GM12865 (cell line): ENCODE measurements at regions not wholly inside any gene's neighbourhood (a gene's known extent, or its start where the extent isn't known, plus 50 kb on each side); places are given as distances from the start of the nearest gene placed in this dataset.

Experiments used
- DNase-seq: peaks from one replicate; pipeline ENCODE4 v3.0.0; 2010; ENCODE audit warnings: low read depth
- H3K4me3 ChIP-seq: 2 replicates; pipeline ENCODE4 v1.5.1; 2011; ENCODE audit warnings: mild to moderate bottlenecking, low read depth, low read length, control low read depth
- TF ChIP-seq, protein P1 (sequence below): IDR thresholded peaks from 2 replicates; pipeline ENCODE4 v1.5.1; 2011; ENCODE audit warnings: low read length, control low read depth, low read depth, inconsistent platforms; ENCODE audit not compliant: insufficient read depth; ENCODE audit errors: missing control alignments

DNA sequence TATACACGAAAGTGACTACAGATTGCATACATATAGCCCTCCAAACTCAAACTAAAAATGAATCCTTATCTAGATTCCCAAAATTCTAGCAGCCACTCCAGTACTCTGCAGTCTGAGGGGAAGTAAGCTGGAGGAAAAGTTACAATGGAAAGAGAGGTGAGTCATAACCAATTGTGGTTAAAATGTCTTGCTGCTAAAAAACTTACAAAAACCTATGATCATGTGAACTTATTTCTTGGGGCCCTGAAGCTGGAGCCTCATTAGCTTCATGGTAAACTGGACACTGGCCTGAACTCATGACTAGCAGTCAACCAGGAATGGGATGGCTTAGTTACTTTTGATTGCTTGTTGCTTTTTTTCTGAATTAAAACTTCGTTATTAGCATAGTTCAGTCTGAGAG lies 175.9 kb downstream of the SLC4A3 start:
- DNase-seq, result no peak
- TF ChIP-seq, protein P1, sequence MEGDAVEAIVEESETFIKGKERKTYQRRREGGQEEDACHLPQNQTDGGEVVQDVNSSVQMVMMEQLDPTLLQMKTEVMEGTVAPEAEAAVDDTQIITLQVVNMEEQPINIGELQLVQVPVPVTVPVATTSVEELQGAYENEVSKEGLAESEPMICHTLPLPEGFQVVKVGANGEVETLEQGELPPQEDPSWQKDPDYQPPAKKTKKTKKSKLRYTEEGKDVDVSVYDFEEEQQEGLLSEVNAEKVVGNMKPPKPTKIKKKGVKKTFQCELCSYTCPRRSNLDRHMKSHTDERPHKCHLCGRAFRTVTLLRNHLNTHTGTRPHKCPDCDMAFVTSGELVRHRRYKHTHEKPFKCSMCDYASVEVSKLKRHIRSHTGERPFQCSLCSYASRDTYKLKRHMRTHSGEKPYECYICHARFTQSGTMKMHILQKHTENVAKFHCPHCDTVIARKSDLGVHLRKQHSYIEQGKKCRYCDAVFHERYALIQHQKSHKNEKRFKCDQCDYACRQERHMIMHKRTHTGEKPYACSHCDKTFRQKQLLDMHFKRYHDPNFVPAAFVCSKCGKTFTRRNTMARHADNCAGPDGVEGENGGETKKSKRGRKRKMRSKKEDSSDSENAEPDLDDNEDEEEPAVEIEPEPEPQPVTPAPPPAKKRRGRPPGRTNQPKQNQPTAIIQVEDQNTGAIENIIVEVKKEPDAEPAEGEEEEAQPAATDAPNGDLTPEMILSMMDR, result no peak
- H3K4me3 ChIP-seq, result no peak overlapping the region

GRCh38 chr2:219810895-219811294 lies 183.5 kb downstream of the SLC4A3 start:
- TF ChIP-seq, protein P1, result no peak
- H3K4me3 ChIP-seq, result no peak overlapping the region
- no peak for DNase-seq

DNA sequence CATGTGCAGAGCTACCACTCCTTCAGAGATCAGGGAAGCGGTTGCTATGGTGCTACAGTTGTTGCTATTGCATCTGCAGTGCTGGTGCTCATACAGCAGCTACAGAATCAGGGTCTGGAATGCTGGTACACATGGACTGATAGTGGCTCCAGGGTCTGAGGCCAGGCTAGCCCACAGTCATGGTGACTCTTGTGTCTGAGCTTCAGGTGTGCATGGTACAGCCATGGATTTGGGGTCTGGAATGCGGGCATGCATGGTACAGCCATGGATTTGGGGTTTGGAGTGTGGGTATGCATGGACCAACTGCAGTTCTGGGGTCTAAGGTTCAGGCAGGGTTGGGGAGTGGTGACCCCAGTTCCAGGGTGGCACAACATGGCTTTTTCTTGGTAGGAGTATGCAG lies 185.2 kb downstream of the SLC4A3 start:
- TF ChIP-seq, protein P1, result no peak
- no peak overlapping the region for H3K4me3 ChIP-seq
- DNase-seq, result no peak

DNA sequence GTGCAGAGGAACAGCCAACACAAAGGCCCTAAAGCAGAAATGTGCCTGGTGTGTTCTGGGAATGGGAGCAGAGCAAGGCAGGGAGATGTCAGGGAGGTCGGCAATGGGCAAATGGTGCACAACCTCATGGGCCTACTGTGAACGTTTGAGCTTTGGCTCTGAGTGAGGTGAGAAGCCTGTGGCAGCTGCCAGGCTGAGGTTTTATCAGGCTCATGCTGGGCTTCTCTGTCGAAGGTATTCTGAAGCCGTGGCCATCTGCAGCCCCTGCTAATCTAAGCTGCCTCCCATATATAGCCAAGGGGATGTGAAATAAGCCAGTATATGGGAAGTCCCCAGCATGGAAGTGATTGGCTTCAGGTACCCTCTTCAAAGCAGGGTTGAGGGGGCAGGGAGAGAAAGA lies 193.3 kb downstream of the SLC4A3 start:
- no peak overlapping the region for H3K4me3 ChIP-seq
- no peak for DNase-seq
- TF ChIP-seq, protein P1, result no peak

- DNase-seq, result no peak
- TF ChIP-seq, protein P1, result no peak
- H3K4me3 ChIP-seq, result no peak overlapping the region
These were observed 196.1 kb downstream of the SLC4A3 start for GRCh38 chr2:219823574-219823973.

DNA sequence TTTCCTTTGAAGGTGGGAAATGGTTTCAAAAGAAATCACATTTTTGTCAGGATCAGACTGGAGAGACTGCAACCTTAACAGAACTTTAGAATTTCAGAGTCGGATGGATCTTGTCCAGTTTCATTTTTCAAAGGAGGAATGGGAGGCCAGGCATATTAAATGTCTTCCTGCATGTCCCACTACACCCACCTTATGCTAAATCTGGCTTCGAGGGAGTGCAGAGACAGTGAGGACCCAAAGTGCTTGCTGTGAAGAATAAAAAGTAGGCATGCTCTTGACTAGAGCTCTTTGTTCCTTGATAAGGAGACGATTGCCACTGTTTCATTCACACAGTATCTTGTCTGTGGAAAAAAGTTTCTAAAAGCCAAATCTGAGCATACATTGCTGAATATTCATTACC lies 197.6 kb downstream of the SLC4A3 start:
- H3K4me3 ChIP-seq, result no peak overlapping the region
- TF ChIP-seq, protein P1, result no peak
- DNase-seq, result no peak

DNA sequence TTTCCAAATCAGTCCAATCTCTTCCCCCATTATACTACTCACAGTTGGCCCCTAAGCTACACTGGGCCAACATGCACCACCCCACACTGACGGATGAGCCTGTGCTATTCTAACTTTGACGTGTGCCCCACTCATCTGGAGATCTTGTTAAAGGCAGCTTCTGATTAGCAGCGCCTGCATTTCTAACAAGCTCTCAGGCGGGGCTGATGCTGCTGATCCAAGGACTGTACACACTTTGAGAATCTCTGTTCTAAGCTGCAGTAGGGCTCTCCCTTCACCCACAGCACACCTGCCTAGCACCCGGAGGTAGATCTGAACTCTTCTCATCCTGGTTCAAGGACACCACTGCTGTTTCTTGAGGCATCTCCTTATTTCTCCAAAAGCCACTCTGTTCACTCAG lies 200.7 kb downstream of the SLC4A3 start:
- TF ChIP-seq, protein P1, result no peak
- DNase-seq, result no peak
- H3K4me3 ChIP-seq, result no peak overlapping the region
